Gastrocnemius medialis (tissue), 4 donors: ENCODE measurements at regions not wholly inside any gene's neighbourhood (a gene's known extent, or its start where the extent isn't known, plus 50 kb on each side); places are given as distances from the start of the nearest gene placed in this dataset.

Source experiments
- POLR2A ChIP-seq, 2 donors: fragments of 450-650 bp; IDR thresholded peaks; one replicate each; pipeline ENCODE4 v1.6.1; 2017; ENCODE audit warnings: antibody characterized with exemption in 2 of 2, mild to moderate bottlenecking in 2 of 2, moderate library complexity in 2 of 2
- TF ChIP-seq, protein P1 (sequence below), 5 experiments: fragments of 450-650 bp in 3 of 5; fragments of 200-600 bp in 2 of 5; sonication (generic) in 2 of 5; IDR thresholded peaks in 4 of 5; conservative IDR thresholded peaks in 1 of 5; 1 replicate in 4 of 5; 2 replicates in 1 of 5; pipeline ENCODE4 v1.5.1; 2016 to 2019; ENCODE audit warnings: antibody characterized with exemption in 5 of 5, mild to moderate bottlenecking in 3 of 5, moderate library complexity in 3 of 5

DNA sequence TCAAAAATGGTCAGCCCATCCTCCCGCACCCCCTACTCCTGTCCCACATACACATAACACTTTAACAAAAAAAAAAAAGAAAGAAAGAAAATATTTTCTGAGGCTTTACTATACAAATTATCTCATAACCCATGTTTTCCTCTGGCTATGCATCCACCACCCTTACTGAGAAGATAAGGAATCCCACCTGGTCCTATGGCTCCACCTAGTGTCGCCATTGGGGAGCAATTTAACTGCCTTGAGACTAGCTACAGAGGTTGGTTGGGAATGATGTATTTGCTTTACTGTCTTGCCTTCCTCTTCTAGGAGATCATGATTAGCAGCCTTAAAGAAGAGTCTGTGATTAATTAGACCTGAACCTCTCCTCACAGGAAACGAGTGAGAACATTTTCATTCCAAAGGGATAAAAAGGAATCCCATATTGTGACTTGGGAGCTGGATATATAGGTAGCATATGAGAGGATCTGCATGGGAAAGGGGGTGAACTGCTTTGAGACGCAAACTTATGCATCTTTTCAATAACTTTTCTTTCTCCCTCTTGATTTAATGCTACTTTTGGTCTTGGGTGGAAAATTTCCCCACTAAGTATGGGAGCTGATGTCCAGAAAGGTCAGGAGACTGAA, 77.7 kb upstream of the SELENOP start:
- TF ChIP-seq, protein P1, sequence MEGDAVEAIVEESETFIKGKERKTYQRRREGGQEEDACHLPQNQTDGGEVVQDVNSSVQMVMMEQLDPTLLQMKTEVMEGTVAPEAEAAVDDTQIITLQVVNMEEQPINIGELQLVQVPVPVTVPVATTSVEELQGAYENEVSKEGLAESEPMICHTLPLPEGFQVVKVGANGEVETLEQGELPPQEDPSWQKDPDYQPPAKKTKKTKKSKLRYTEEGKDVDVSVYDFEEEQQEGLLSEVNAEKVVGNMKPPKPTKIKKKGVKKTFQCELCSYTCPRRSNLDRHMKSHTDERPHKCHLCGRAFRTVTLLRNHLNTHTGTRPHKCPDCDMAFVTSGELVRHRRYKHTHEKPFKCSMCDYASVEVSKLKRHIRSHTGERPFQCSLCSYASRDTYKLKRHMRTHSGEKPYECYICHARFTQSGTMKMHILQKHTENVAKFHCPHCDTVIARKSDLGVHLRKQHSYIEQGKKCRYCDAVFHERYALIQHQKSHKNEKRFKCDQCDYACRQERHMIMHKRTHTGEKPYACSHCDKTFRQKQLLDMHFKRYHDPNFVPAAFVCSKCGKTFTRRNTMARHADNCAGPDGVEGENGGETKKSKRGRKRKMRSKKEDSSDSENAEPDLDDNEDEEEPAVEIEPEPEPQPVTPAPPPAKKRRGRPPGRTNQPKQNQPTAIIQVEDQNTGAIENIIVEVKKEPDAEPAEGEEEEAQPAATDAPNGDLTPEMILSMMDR (IDR thresholded peaks at IDR 0.05 in 4 of 5, conservative IDR thresholded peaks at IDR 0.05 in 1 of 5): peak; percentile 70 to 96 (median 84)
- TF ChIP-seq POLR2A (IDR thresholded peaks at IDR 0.05): no peak
